WTC11 (cell line): ENCODE measurements at regions not wholly inside any gene's neighbourhood (a gene's known extent, or its start where the extent isn't known, plus 50 kb on each side); places are given as distances from the start of the nearest gene placed in this dataset.

Source experiments
- CREM ChIP-seq: sonication (generic); formaldehyde crosslinking; IDR thresholded peaks from 2 replicates; pipeline ENCODE4 v1.8.1; 2022; ENCODE audit warnings: mild to moderate bottlenecking, missing genetic modification reagents, moderate library complexity
- FOXJ3 ChIP-seq: sonication (generic); formaldehyde crosslinking; IDR thresholded peaks from 2 replicates; pipeline ENCODE4 v1.9.0; 2021; ENCODE audit warnings: missing genetic modification reagents, mild to moderate bottlenecking, borderline replicate concordance
- FOXK1 ChIP-seq: sonication (generic); formaldehyde crosslinking; IDR thresholded peaks from 2 replicates; pipeline ENCODE4 v1.8.0; 2022; ENCODE audit warnings: mild to moderate bottlenecking, moderate library complexity, missing genetic modification reagents
- GRHL2 ChIP-seq: fragments of 250-450 bp; sonication (Bioruptor Pico); IDR thresholded peaks from 2 replicates; pipeline ENCODE4 v1.8.0; 2022; ENCODE audit warnings: mild to moderate bottlenecking, moderate library complexity; ENCODE audit not compliant: insufficient replicate concordance, severe bottlenecking
- NR1H2 ChIP-seq: sonication (generic); formaldehyde crosslinking; IDR thresholded peaks from 2 replicates; pipeline ENCODE4 v1.9.0; 2021; ENCODE audit warnings: mild to moderate bottlenecking, moderate library complexity, missing genetic modification reagents
- ZNF416 ChIP-seq: fragments of 250-450 bp; sonication (Bioruptor Pico); IDR thresholded peaks from 2 replicates; pipeline ENCODE4 v1.9.0; 2021; ENCODE audit warnings: mild to moderate bottlenecking, inconsistent platforms
- TF ChIP-seq, protein P1 (sequence below): fragments of 200-600 bp; IDR thresholded peaks from 2 replicates; pipeline ENCODE4 v1.8.0; 2022; ENCODE audit warnings: antibody characterized with exemption
- TF ChIP-seq, protein P2 (sequence below): fragments of 250-450 bp; sonication (Bioruptor Pico); IDR thresholded peaks from 2 replicates; pipeline ENCODE4 v1.9.0; 2021; ENCODE audit warnings: mild to moderate bottlenecking, borderline replicate concordance
- TF ChIP-seq, protein P3 (sequence below): sonication (generic); formaldehyde crosslinking; IDR thresholded peaks from 2 replicates; pipeline ENCODE4 v1.8.1; 2023; ENCODE audit warnings: mild to moderate bottlenecking, missing genetic modification reagents, moderate library complexity
- TF ChIP-seq, protein P4 (sequence below): sonication (generic); formaldehyde crosslinking; IDR thresholded peaks from 2 replicates; pipeline ENCODE4 v1.8.0; 2022; ENCODE audit warnings: mild to moderate bottlenecking, missing genetic modification reagents
- TF ChIP-seq, protein P5 (sequence below): sonication (generic); formaldehyde crosslinking; IDR thresholded peaks from 2 replicates; pipeline ENCODE4 v1.8.1; 2023; ENCODE audit warnings: mild to moderate bottlenecking, missing genetic modification reagents, moderate library complexity

DNA sequence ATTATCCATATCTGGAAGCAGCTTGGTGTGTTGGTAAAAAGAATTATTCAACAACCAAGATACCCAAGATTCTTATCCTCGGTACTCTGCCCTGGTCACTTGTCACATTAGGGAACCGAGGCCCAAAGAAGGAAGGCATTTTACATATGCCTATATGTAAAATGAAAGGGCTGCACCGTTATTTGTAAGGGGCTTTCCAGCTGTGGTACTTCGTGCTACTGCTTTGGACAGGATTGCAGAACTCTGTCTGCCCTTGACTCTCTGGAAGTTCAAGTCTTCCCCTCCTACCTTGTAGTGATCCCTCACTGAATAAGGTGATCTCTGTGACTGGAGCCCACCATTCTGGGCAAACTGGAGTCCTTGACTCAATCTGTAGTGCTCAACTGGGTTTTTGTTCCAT, 198.9 kb upstream of the TOPAZ1 start:
- TF ChIP-seq CREM (CRISPR knock-in tag) (no peak), ZNF416 (no peak), NR1H2 (no peak), GRHL2 (CRISPR knock-in tag) (no peak), FOXJ3 (CRISPR knock-in tag) (no peak), FOXK1 (CRISPR knock-in tag) (no peak)
- TF ChIP-seq, protein P1, sequence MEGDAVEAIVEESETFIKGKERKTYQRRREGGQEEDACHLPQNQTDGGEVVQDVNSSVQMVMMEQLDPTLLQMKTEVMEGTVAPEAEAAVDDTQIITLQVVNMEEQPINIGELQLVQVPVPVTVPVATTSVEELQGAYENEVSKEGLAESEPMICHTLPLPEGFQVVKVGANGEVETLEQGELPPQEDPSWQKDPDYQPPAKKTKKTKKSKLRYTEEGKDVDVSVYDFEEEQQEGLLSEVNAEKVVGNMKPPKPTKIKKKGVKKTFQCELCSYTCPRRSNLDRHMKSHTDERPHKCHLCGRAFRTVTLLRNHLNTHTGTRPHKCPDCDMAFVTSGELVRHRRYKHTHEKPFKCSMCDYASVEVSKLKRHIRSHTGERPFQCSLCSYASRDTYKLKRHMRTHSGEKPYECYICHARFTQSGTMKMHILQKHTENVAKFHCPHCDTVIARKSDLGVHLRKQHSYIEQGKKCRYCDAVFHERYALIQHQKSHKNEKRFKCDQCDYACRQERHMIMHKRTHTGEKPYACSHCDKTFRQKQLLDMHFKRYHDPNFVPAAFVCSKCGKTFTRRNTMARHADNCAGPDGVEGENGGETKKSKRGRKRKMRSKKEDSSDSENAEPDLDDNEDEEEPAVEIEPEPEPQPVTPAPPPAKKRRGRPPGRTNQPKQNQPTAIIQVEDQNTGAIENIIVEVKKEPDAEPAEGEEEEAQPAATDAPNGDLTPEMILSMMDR: no peak
- TF ChIP-seq, protein P2, sequence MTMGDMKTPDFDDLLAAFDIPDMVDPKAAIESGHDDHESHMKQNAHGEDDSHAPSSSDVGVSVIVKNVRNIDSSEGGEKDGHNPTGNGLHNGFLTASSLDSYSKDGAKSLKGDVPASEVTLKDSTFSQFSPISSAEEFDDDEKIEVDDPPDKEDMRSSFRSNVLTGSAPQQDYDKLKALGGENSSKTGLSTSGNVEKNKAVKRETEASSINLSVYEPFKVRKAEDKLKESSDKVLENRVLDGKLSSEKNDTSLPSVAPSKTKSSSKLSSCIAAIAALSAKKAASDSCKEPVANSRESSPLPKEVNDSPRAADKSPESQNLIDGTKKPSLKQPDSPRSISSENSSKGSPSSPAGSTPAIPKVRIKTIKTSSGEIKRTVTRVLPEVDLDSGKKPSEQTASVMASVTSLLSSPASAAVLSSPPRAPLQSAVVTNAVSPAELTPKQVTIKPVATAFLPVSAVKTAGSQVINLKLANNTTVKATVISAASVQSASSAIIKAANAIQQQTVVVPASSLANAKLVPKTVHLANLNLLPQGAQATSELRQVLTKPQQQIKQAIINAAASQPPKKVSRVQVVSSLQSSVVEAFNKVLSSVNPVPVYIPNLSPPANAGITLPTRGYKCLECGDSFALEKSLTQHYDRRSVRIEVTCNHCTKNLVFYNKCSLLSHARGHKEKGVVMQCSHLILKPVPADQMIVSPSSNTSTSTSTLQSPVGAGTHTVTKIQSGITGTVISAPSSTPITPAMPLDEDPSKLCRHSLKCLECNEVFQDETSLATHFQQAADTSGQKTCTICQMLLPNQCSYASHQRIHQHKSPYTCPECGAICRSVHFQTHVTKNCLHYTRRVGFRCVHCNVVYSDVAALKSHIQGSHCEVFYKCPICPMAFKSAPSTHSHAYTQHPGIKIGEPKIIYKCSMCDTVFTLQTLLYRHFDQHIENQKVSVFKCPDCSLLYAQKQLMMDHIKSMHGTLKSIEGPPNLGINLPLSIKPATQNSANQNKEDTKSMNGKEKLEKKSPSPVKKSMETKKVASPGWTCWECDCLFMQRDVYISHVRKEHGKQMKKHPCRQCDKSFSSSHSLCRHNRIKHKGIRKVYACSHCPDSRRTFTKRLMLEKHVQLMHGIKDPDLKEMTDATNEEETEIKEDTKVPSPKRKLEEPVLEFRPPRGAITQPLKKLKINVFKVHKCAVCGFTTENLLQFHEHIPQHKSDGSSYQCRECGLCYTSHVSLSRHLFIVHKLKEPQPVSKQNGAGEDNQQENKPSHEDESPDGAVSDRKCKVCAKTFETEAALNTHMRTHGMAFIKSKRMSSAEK (CRISPR knock-in tag): no peak
- TF ChIP-seq, protein P3, sequence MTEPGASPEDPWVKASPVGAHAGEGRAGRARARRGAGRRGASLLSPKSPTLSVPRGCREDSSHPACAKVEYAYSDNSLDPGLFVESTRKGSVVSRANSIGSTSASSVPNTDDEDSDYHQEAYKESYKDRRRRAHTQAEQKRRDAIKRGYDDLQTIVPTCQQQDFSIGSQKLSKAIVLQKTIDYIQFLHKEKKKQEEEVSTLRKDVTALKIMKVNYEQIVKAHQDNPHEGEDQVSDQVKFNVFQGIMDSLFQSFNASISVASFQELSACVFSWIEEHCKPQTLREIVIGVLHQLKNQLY (CRISPR knock-in tag): no peak
- TF ChIP-seq, protein P4, sequence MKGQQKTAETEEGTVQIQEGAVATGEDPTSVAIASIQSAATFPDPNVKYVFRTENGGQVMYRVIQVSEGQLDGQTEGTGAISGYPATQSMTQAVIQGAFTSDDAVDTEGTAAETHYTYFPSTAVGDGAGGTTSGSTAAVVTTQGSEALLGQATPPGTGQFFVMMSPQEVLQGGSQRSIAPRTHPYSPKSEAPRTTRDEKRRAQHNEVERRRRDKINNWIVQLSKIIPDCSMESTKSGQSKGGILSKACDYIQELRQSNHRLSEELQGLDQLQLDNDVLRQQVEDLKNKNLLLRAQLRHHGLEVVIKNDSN (CRISPR knock-in tag): no peak
- TF ChIP-seq, protein P5, sequence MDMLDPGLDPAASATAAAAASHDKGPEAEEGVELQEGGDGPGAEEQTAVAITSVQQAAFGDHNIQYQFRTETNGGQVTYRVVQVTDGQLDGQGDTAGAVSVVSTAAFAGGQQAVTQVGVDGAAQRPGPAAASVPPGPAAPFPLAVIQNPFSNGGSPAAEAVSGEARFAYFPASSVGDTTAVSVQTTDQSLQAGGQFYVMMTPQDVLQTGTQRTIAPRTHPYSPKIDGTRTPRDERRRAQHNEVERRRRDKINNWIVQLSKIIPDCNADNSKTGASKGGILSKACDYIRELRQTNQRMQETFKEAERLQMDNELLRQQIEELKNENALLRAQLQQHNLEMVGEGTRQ: no peak
